DOHH2 (cell line): ENCODE measurements at regions not wholly inside any gene's neighbourhood (a gene's known extent, or its start where the extent isn't known, plus 50 kb on each side); places are given as distances from the start of the nearest gene placed in this dataset.

Experiments
- H3F3A ChIP-seq: fragments of 200-600 bp; sonication (generic), shearing (Covaris generic); 2 replicates; pipeline ENCODE4 v1.6.0; 2016; ENCODE audit warnings: antibody characterized with exemption, mild to moderate bottlenecking; ENCODE audit not compliant: control insufficient read depth, insufficient read depth
- H3K27ac ChIP-seq: fragments of 200-600 bp; sonication (generic); 2 replicates; pipeline ENCODE4 v1.5.1; 2014; ENCODE audit warnings: low read depth, mild to moderate bottlenecking, low read length, moderate library complexity
- H3K27me3 ChIP-seq: fragments of 200-600 bp; sonication (generic); 2 replicates; pipeline ENCODE4 v1.6.1; 2014; ENCODE audit warnings: mild to moderate bottlenecking, low read length, mixed read lengths; ENCODE audit not compliant: control insufficient read depth
- H3K36me3 ChIP-seq: fragments of 200-600 bp; sonication (generic); 2 replicates; pipeline ENCODE4 v1.6.1; 2014; ENCODE audit warnings: mild to moderate bottlenecking, low read length, moderate library complexity, mixed read lengths; ENCODE audit not compliant: control insufficient read depth
- H3K4me1 ChIP-seq: fragments of 200-600 bp; sonication (generic); 2 replicates; pipeline ENCODE4 v1.6.1; 2014; ENCODE audit warnings: mild to moderate bottlenecking, low read length, mixed read lengths; ENCODE audit not compliant: control insufficient read depth
- H3K4me2 ChIP-seq: fragments of 200-600 bp; sonication (generic); 2 replicates; pipeline ENCODE4 v1.6.0; 2014; ENCODE audit warnings: mild to moderate bottlenecking, low read length, moderate library complexity
- H3K4me3 ChIP-seq: fragments of 200-600 bp; sonication (generic); 2 replicates; pipeline ENCODE4 v1.5.1; 2014; ENCODE audit warnings: mild to moderate bottlenecking, low read length, mixed read lengths
- H3K79me2 ChIP-seq: fragments of 200-600 bp; sonication (generic); 2 replicates; pipeline ENCODE4 v1.6.1; 2014; ENCODE audit warnings: mild to moderate bottlenecking, low read length, mixed read lengths; ENCODE audit not compliant: control insufficient read depth
- H3K9me2 ChIP-seq: fragments of 200-600 bp; sonication (generic); replicated peaks from 2 replicates; pipeline ENCODE4 v1.6.1; 2014; ENCODE audit warnings: mild to moderate bottlenecking, low read length, mixed read lengths; ENCODE audit not compliant: control insufficient read depth
- H3K9me3 ChIP-seq: fragments of 200-600 bp; sonication (generic); 2 replicates; pipeline ENCODE4 v1.6.1; 2014; ENCODE audit warnings: antibody characterized with exemption, low read length, mixed read lengths; ENCODE audit not compliant: control insufficient read depth, insufficient read depth
- H4K20me1 ChIP-seq: fragments of 200-600 bp; sonication (generic); 2 replicates; pipeline ENCODE4 v1.6.0; 2014; ENCODE audit warnings: low read depth, mild to moderate bottlenecking, antibody characterized with exemption, low read length, moderate library complexity; ENCODE audit not compliant: control insufficient read depth, insufficient read depth
- EZH2phosphoT487 ChIP-seq: fragments of 200-600 bp; sonication (generic); IDR thresholded peaks from 2 replicates; pipeline ENCODE4 v1.6.1; 2017; ENCODE audit warnings: borderline replicate concordance, mild to moderate bottlenecking, antibody characterized with exemption, low read length, moderate library complexity, mixed read lengths
- TF ChIP-seq, protein P1 (sequence below): fragments of 200-600 bp; sonication (generic); IDR thresholded peaks from one replicate; pipeline ENCODE4 v1.5.1; 2014; ENCODE audit warnings: antibody characterized with exemption, mild to moderate bottlenecking, low read depth, low read length; ENCODE audit not compliant: poor library complexity, severe bottlenecking

DNA sequence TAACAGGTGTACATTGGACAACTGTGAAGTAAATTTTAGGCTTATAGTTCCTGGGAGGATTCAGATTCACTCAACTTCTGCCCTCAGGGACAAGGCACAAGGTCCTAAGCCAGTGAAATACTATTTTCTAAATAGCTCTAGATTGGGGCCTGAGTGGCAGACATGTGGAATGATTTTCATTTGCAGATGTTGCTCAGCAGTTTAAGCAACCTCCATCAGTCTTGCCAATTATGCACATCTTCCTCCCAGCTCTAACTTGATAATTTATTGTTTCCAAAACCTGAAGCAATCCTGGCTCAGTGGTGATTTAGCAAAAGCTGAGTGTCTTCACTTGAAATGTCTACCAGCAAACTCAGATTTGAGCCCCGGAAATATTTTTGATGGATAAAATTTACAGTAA is 116.2 kb downstream of the SCP2D1 start:
- H4K20me1 ChIP-seq: no peaks in the 10 kb centered on the region
- no peak overlapping the region for H3K27ac ChIP-seq
- H3K9me2 ChIP-seq: no peaks in the 10 kb centered on the region
- H3K4me1 ChIP-seq: no peaks in the 10 kb centered on the region
- no peaks in the 10 kb centered on the region for H3F3A ChIP-seq
- H3K4me3 ChIP-seq: no peak overlapping the region
- TF ChIP-seq, protein P1, sequence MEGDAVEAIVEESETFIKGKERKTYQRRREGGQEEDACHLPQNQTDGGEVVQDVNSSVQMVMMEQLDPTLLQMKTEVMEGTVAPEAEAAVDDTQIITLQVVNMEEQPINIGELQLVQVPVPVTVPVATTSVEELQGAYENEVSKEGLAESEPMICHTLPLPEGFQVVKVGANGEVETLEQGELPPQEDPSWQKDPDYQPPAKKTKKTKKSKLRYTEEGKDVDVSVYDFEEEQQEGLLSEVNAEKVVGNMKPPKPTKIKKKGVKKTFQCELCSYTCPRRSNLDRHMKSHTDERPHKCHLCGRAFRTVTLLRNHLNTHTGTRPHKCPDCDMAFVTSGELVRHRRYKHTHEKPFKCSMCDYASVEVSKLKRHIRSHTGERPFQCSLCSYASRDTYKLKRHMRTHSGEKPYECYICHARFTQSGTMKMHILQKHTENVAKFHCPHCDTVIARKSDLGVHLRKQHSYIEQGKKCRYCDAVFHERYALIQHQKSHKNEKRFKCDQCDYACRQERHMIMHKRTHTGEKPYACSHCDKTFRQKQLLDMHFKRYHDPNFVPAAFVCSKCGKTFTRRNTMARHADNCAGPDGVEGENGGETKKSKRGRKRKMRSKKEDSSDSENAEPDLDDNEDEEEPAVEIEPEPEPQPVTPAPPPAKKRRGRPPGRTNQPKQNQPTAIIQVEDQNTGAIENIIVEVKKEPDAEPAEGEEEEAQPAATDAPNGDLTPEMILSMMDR: no peak
- TF ChIP-seq EZH2phosphoT487: no peak
- H3K4me2 ChIP-seq: no peak overlapping the region
- H3K9me3 ChIP-seq: no peaks in the 10 kb centered on the region
- no peaks in the 10 kb centered on the region for H3K27me3 ChIP-seq
- no peaks in the 10 kb centered on the region for H3K36me3 ChIP-seq
- no peaks in the 10 kb centered on the region for H3K79me2 ChIP-seq

DNA sequence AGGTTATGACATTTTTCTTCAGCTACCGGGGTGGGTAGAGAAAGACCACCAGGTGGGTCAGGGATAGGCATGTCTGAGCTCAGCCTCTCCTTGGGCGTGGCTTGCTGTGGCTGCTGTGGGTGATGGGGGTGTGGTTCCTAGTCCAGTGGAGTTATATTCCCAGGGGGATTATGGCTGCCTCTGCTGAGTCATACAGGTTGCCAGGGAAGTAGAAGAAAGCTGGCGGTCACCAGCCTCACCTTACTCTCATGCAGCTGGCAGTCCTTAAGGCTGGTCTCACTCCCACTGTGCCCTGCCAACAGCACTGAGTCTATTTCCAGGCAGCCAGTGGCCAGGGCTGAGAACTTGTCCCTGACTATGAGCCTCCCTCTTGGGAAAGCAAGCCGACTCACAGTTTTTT is 130.0 kb downstream of the SCP2D1 start:
- Histone ChIP-seq H3K79me2 (no peaks in the 10 kb centered on the region), H3K4me2 (no peak overlapping the region), H3K9me3 (no peaks in the 10 kb centered on the region), H3F3A (no peaks in the 10 kb centered on the region), H4K20me1 (no peaks in the 10 kb centered on the region), H3K4me1 (no peaks in the 10 kb centered on the region), H3K27ac (no peak overlapping the region), H3K4me3 (no peak overlapping the region), H3K36me3 (no peaks in the 10 kb centered on the region), H3K27me3 (no peaks in the 10 kb centered on the region), H3K9me2 (no peaks in the 10 kb centered on the region)
- TF ChIP-seq EZH2phosphoT487: no peak
- TF ChIP-seq, protein P1: no peak

DNA sequence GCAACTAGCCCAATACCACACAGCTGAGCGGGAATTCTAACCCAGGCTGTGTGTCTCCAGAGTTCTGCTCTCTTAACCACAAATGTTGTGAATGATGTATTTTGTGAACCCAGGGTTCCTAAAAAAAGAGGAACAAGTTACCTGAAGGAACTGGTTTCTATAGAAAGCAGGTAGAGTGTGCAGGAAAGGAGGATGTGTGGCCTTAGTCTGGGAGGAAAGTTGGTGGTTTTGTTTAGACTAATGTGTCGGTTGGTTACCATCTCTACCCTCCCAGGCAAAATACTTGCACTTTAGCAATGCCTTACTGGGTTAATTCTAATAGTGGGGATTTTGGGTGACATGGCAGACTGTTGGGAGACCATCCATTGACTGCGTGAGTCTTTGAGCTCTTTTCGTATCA is 143.3 kb downstream of the SCP2D1 start:
- Histone ChIP-seq H3K9me2 (no peaks in the 10 kb centered on the region; the same call in 1 of the 2 replicates), H3K4me3 (no peak overlapping the region), H3K36me3 (no peaks in the 10 kb centered on the region), H3K4me1 (no peaks in the 10 kb centered on the region), H3K4me2 (no peak overlapping the region), H3K27ac (no peak overlapping the region), H3K27me3 (no peaks in the 10 kb centered on the region), H3K79me2 (no peaks in the 10 kb centered on the region), H3K9me3 (no peaks in the 10 kb centered on the region), H3F3A (no peaks in the 10 kb centered on the region), H4K20me1 (no peaks in the 10 kb centered on the region)
- no peak for TF ChIP-seq EZH2phosphoT487
- TF ChIP-seq, protein P1: no peak

DNA sequence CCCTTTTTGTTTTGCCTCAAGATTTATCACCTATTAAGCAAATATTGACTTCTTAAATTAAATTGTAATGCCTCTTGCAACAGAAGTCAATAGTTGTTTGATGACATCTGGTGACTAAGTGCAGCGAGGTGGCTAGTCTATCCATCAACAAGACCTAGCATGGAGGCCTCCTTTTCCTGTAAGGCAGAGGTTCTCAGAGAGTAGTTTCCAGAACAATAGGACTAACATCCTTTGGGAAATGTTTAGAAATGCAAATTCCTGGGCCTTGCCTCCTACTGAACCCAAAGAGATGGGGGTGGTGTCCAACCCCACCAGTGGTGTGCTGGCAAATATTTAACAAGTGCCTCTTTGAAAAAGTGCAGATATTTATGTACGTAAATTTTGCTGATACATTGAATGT is 143.7 kb downstream of the SCP2D1 start:
- no peaks in the 10 kb centered on the region; the same call in 1 of the 2 replicates for H3K9me2 ChIP-seq
- H4K20me1 ChIP-seq: no peaks in the 10 kb centered on the region
- no peaks in the 10 kb centered on the region for H3K79me2 ChIP-seq
- H3K9me3 ChIP-seq: no peaks in the 10 kb centered on the region
- no peaks in the 10 kb centered on the region for H3K27me3 ChIP-seq
- H3K4me2 ChIP-seq: no peak overlapping the region
- H3F3A ChIP-seq: no peaks in the 10 kb centered on the region
- TF ChIP-seq EZH2phosphoT487: no peak
- TF ChIP-seq, protein P1: no peak
- no peaks in the 10 kb centered on the region for H3K4me1 ChIP-seq
- no peak overlapping the region for H3K4me3 ChIP-seq
- no peak overlapping the region for H3K27ac ChIP-seq
- no peaks in the 10 kb centered on the region for H3K36me3 ChIP-seq
